Activated CD4-positive, alpha-beta T cell treated with anti-CD3 and anti-CD28 coated beads, Interleukin-2, amount 10 ng/mL, durations not matched to agents 24 days and 14 days (primary cell): ENCODE measurements at regions not wholly inside any gene's neighbourhood (a gene's known extent, or its start where the extent isn't known, plus 50 kb on each side); places are given as distances from the start of the nearest gene placed in this dataset.

Source experiments
- DNase-seq: peaks from one replicate; pipeline ENCODE4 v3.0.0; 2022
- H3K27ac Mint-ChIP-seq: one replicate; pipeline ENCODE4 v1.8.0; 2022; ENCODE audit warnings: mild to moderate bottlenecking, mixed read lengths
- H3K27me3 Mint-ChIP-seq: one replicate; pipeline ENCODE4 v1.8.0; 2022; ENCODE audit warnings: mixed read lengths
- H3K36me3 Mint-ChIP-seq: one replicate; pipeline ENCODE4 v1.8.0; 2022; ENCODE audit warnings: low read depth, mild to moderate bottlenecking, mixed read lengths
- H3K4me1 Mint-ChIP-seq: one replicate; pipeline ENCODE4 v1.8.0; 2021; ENCODE audit warnings: mixed read lengths
- H3K4me3 Mint-ChIP-seq: one replicate; pipeline ENCODE4 v1.8.0; 2022; ENCODE audit warnings: mild to moderate bottlenecking, moderate library complexity, mixed read lengths
- H3K9me3 Mint-ChIP-seq: one replicate; pipeline ENCODE4 v1.8.0; 2021; ENCODE audit warnings: mixed read lengths
- intact Hi-C: fragments of 100-400 bp; cut with micrococcal nuclease; formaldehyde crosslinking; loops from one replicate; pipeline ENCODE4 v1.15.1; 2023

GRCh38 chr13:72109863-72110262 is 242.9 kb upstream of the DACH1 start:
- intact Hi-C loops = no loop called here

GRCh38 chr13:72104656-72105180 is 237.7 kb upstream of the DACH1 start:
- intact Hi-C loops = no loop called here
- DNase-seq = no peak
- Mint-ChIP-seq H3K36me3 (no peaks in the 10 kb centered on the region), H3K27me3 (no peaks in the 10 kb centered on the region), H3K4me1 (no peaks in the 10 kb centered on the region), H3K27ac (no peak overlapping the region), H3K4me3 (no peak overlapping the region), H3K9me3 (no peaks in the 10 kb centered on the region)

More at GRCh38 chr13:72109863-72110262, 242.9 kb upstream of the DACH1 start:
- H3K4me3 Mint-ChIP-seq = no peak overlapping the region
- H3K36me3 Mint-ChIP-seq = no peaks in the 10 kb centered on the region
- no peak overlapping the region for H3K27ac Mint-ChIP-seq
- no peaks in the 10 kb centered on the region for H3K4me1 Mint-ChIP-seq
- no peak for DNase-seq
- no peaks in the 10 kb centered on the region for H3K27me3 Mint-ChIP-seq
- no peaks in the 10 kb centered on the region for H3K9me3 Mint-ChIP-seq

GRCh38 chr13:72101768-72102400 is 234.9 kb upstream of the DACH1 start:
- H3K4me1 Mint-ChIP-seq = no peaks in the 10 kb centered on the region
- H3K27ac Mint-ChIP-seq = no peak overlapping the region
- no peak overlapping the region for H3K4me3 Mint-ChIP-seq
- no peaks in the 10 kb centered on the region for H3K36me3 Mint-ChIP-seq
- no peak for DNase-seq
- intact Hi-C loops = no loop called here
- no peaks in the 10 kb centered on the region for H3K27me3 Mint-ChIP-seq
- H3K9me3 Mint-ChIP-seq = no peaks in the 10 kb centered on the region

GRCh38 chr13:72100339-72100738 is 233.3 kb upstream of the DACH1 start:
- no peak overlapping the region for H3K4me3 Mint-ChIP-seq
- H3K4me1 Mint-ChIP-seq = no peaks in the 10 kb centered on the region
- no peak overlapping the region for H3K27ac Mint-ChIP-seq
- H3K9me3 Mint-ChIP-seq = no peaks in the 10 kb centered on the region
- H3K27me3 Mint-ChIP-seq = no peaks in the 10 kb centered on the region
- DNase-seq = no peak
- intact Hi-C loops = no loop called here
- no peaks in the 10 kb centered on the region for H3K36me3 Mint-ChIP-seq

- Mint-ChIP-seq H3K27me3 (no peaks in the 10 kb centered on the region), H3K9me3 (no peaks in the 10 kb centered on the region), H3K36me3 (no peaks in the 10 kb centered on the region), H3K4me3 (no peak overlapping the region), H3K27ac (no peak overlapping the region), H3K4me1 (no peaks in the 10 kb centered on the region)
- intact Hi-C loops = no loop called here
- DNase-seq = no peak
Observed at GRCh38 chr13:72097568-72097967, 230.6 kb upstream of the DACH1 start.

- Mint-ChIP-seq H3K27me3 (no peaks in the 10 kb centered on the region), H3K4me1 (no peaks in the 10 kb centered on the region), H3K4me3 (no peak overlapping the region), H3K27ac (no peak overlapping the region), H3K9me3 (no peaks in the 10 kb centered on the region), H3K36me3 (no peaks in the 10 kb centered on the region)
- intact Hi-C loops = no loop called here
- DNase-seq = no peak
Observed at GRCh38 chr13:72093262-72093661, 226.3 kb upstream of the DACH1 start.

- H3K36me3 Mint-ChIP-seq = no peaks in the 10 kb centered on the region
- H3K4me3 Mint-ChIP-seq = no peak overlapping the region
- H3K4me1 Mint-ChIP-seq = no peaks in the 10 kb centered on the region
- DNase-seq = no peak
- no peaks in the 10 kb centered on the region for H3K27me3 Mint-ChIP-seq
- intact Hi-C loops = no loop called here
- H3K9me3 Mint-ChIP-seq = no peaks in the 10 kb centered on the region
- no peak overlapping the region for H3K27ac Mint-ChIP-seq
Observed at GRCh38 chr13:72074663-72075062, 207.7 kb upstream of the DACH1 start.

- H3K36me3 Mint-ChIP-seq = no peaks in the 10 kb centered on the region
- H3K27me3 Mint-ChIP-seq = no peaks in the 10 kb centered on the region
- no peak overlapping the region for H3K27ac Mint-ChIP-seq
- no peak overlapping the region for H3K4me3 Mint-ChIP-seq
- H3K9me3 Mint-ChIP-seq = peaks cover 8% of the 10 kb centered on the region
- DNase-seq = no peak
- no peaks in the 10 kb centered on the region for H3K4me1 Mint-ChIP-seq
- intact Hi-C loops = no loop called here
Observed at GRCh38 chr13:72072261-72072660, 205.3 kb upstream of the DACH1 start.

- peaks cover 8% of the 10 kb centered on the region for H3K9me3 Mint-ChIP-seq
- H3K36me3 Mint-ChIP-seq = no peaks in the 10 kb centered on the region
- H3K27me3 Mint-ChIP-seq = no peaks in the 10 kb centered on the region
- intact Hi-C loops = no loop called here
- H3K4me1 Mint-ChIP-seq = no peaks in the 10 kb centered on the region
- H3K27ac Mint-ChIP-seq = no peak overlapping the region
- no peak overlapping the region for H3K4me3 Mint-ChIP-seq
- no peak for DNase-seq
Observed at GRCh38 chr13:72071713-72072112, 204.7 kb upstream of the DACH1 start.

GRCh38 chr13:72062566-72062965 is 195.6 kb upstream of the DACH1 start:
- H3K4me1 Mint-ChIP-seq = peaks cover 2% of the 10 kb centered on the region
- no peaks in the 10 kb centered on the region for H3K36me3 Mint-ChIP-seq
- intact Hi-C loops = no loop called here
- H3K27me3 Mint-ChIP-seq = no peaks in the 10 kb centered on the region
- no peak overlapping the region for H3K4me3 Mint-ChIP-seq
- H3K27ac Mint-ChIP-seq = no peak overlapping the region
- H3K9me3 Mint-ChIP-seq = peaks cover 20% of the 10 kb centered on the region
- DNase-seq = no peak

- H3K27me3 Mint-ChIP-seq = no peaks in the 10 kb centered on the region
Observed at GRCh38 chr13:72061613-72062012, 194.6 kb upstream of the DACH1 start.

GRCh38 chr13:72050251-72050650 is 183.2 kb upstream of the DACH1 start:
- no peak for DNase-seq
- H3K36me3 Mint-ChIP-seq = no peaks in the 10 kb centered on the region
- intact Hi-C loops = no loop called here
- no peak overlapping the region for H3K27ac Mint-ChIP-seq
- H3K4me1 Mint-ChIP-seq = no peaks in the 10 kb centered on the region
- no peaks in the 10 kb centered on the region for H3K27me3 Mint-ChIP-seq
- H3K4me3 Mint-ChIP-seq = no peak overlapping the region
- H3K9me3 Mint-ChIP-seq = no peaks in the 10 kb centered on the region

More at GRCh38 chr13:72061613-72062012, 194.6 kb upstream of the DACH1 start:
- DNase-seq = no peak
- Mint-ChIP-seq H3K27ac (no peak overlapping the region), H3K9me3 (peaks cover 19% of the 10 kb centered on the region), H3K36me3 (no peaks in the 10 kb centered on the region), H3K4me3 (no peak overlapping the region), H3K4me1 (peaks cover 2% of the 10 kb centered on the region)
- intact Hi-C loops = no loop called here

- DNase-seq = no peak
Observed at GRCh38 chr13:72043366-72043765, 176.4 kb upstream of the DACH1 start.

GRCh38 chr13:72041165-72041564 is 174.2 kb upstream of the DACH1 start:
- Mint-ChIP-seq H3K4me3 (no peak overlapping the region), H3K36me3 (no peaks in the 10 kb centered on the region), H3K4me1 (no peaks in the 10 kb centered on the region), H3K27ac (no peak overlapping the region), H3K9me3 (no peaks in the 10 kb centered on the region), H3K27me3 (no peaks in the 10 kb centered on the region)
- no peak for DNase-seq
- intact Hi-C loops = no loop called here

More at GRCh38 chr13:72043366-72043765, 176.4 kb upstream of the DACH1 start:
- no peaks in the 10 kb centered on the region for H3K9me3 Mint-ChIP-seq
- intact Hi-C loops = no loop called here
- H3K4me1 Mint-ChIP-seq = no peaks in the 10 kb centered on the region
- H3K36me3 Mint-ChIP-seq = no peaks in the 10 kb centered on the region
- no peak overlapping the region for H3K4me3 Mint-ChIP-seq
- no peaks in the 10 kb centered on the region for H3K27me3 Mint-ChIP-seq
- H3K27ac Mint-ChIP-seq = no peak overlapping the region

- no peaks in the 10 kb centered on the region for H3K36me3 Mint-ChIP-seq
- H3K27me3 Mint-ChIP-seq = no peaks in the 10 kb centered on the region
- H3K27ac Mint-ChIP-seq = no peak overlapping the region
- H3K4me3 Mint-ChIP-seq = no peak overlapping the region
- DNase-seq = no peak
- H3K4me1 Mint-ChIP-seq = no peaks in the 10 kb centered on the region
- no peaks in the 10 kb centered on the region for H3K9me3 Mint-ChIP-seq
- intact Hi-C loops = no loop called here
Observed at GRCh38 chr13:72039126-72039525, 172.1 kb upstream of the DACH1 start.
